Testis (tissue), 2 donors: ENCODE measurements at regions not wholly inside any gene's neighbourhood (a gene's known extent, or its start where the extent isn't known, plus 50 kb on each side); places are given as distances from the start of the nearest gene placed in this dataset.

Experiments used
- DNase-seq: peaks from one replicate; pipeline ENCODE4 v3.0.0-alpha.2; 2019
- H3K27ac ChIP-seq, 2 donors: fragments of 200-600 bp; sonication (generic); one replicate each; pipeline ENCODE4 v1.5.1; 2019
- H3K27me3 ChIP-seq: fragments of 200-600 bp; sonication (generic); one replicate; pipeline ENCODE4 v1.5.1; 2019
- H3K36me3 ChIP-seq: fragments of 200-600 bp; sonication (generic); one replicate; pipeline ENCODE4 v1.5.1; 2017; ENCODE audit warnings: low read depth; ENCODE audit errors: missing control alignments
- H3K4me1 ChIP-seq: fragments of 200-600 bp; sonication (generic); one replicate; pipeline ENCODE4 v1.5.1; 2019
- H3K4me3 ChIP-seq, 2 donors: fragments of 200-600 bp; sonication (generic); one replicate each; pipeline ENCODE4 v1.5.1; 2017 to 2019
- H3K9me3 ChIP-seq: fragments of 200-600 bp; sonication (generic); one replicate; pipeline ENCODE4 v1.5.1; 2017
- CTCF ChIP-seq, 3 experiments: fragments of 450-650 bp in 2 of 3; fragments of 200-600 bp in 1 of 3; sonication (generic) in 1 of 3; IDR thresholded peaks; one replicate each; pipeline ENCODE4 v1.5.1; 2016 to 2019; ENCODE audit warnings: antibody characterized with exemption in 3 of 3, mild to moderate bottlenecking in 2 of 3, moderate library complexity in 1 of 3
- POLR2A ChIP-seq: fragments of 450-650 bp; IDR thresholded peaks from one replicate; pipeline ENCODE4 v1.6.1; 2017; ENCODE audit warnings: antibody characterized with exemption, mild to moderate bottlenecking, moderate library complexity
- WGBS, 2 donors: methylation state at CpG; one replicate each; pipeline ENCODE4 v1.1.5; 2018; 5-methylcytosine and 5-hydroxymethylcytosine counted together
- intact Hi-C: fragments of 100-400 bp; cut with DNase I; formaldehyde crosslinking; loops from one replicate; pipeline ENCODE4 v1.15.1; 2023; ENCODE audit warnings: low total_unique reads

- no peak overlapping the region for H3K27ac ChIP-seq
- DNase-seq = no peak
- intact Hi-C loops = no loop called here
- H3K4me3 ChIP-seq = no peak overlapping the region
- no peaks in the 10 kb centered on the region for H3K36me3 ChIP-seq
- 44 to 48% methylated on average over 4 to 9 of the region's 9 CpGs for WGBS, 2 donors
- no peaks in the 10 kb centered on the region for H3K9me3 ChIP-seq
- no peaks in the 10 kb centered on the region for H3K27me3 ChIP-seq
- TF ChIP-seq CTCF (IDR thresholded peaks at IDR 0.05) (no peak), POLR2A (no peak)
- H3K4me1 ChIP-seq = no peaks in the 10 kb centered on the region
These were observed 154.1 kb upstream of the USP9Y start for GRCh38 chrY:12546746-12547420.

- TF ChIP-seq POLR2A (no peak), CTCF (IDR thresholded peaks at IDR 0.05) (no peak)
- Histone ChIP-seq H3K36me3 (no peaks in the 10 kb centered on the region), H3K27me3 (no peaks in the 10 kb centered on the region), H3K27ac (no peak overlapping the region), H3K9me3 (no peaks in the 10 kb centered on the region), H3K4me1 (no peaks in the 10 kb centered on the region), H3K4me3 (no peak overlapping the region)
- DNase-seq = no peak
- WGBS, 2 donors = 50 to 75% methylated on average over 2 to 4 of the region's 4 CpGs
- intact Hi-C loops = no loop called here
These were observed 148.4 kb upstream of the USP9Y start for GRCh38 chrY:12552471-12553283.

- TF ChIP-seq CTCF (IDR thresholded peaks at IDR 0.05) = no peak
- TF ChIP-seq POLR2A = no peak
- no peak overlapping the region for H3K4me3 ChIP-seq
- no peaks in the 10 kb centered on the region for H3K36me3 ChIP-seq
- H3K9me3 ChIP-seq = no peaks in the 10 kb centered on the region
- whole genome bisulfite sequencing, 2 donors = 40 to 60% methylated on average over 1 of the region's 1 CpG
- H3K4me1 ChIP-seq = no peaks in the 10 kb centered on the region
- no peak for DNase-seq
- intact Hi-C loops = no loop called here
- H3K27ac ChIP-seq = no peak overlapping the region
- no peaks in the 10 kb centered on the region for H3K27me3 ChIP-seq
These were observed 147.1 kb upstream of the USP9Y start for GRCh38 chrY:12553909-12554308.

GRCh38 chrY:12555005-12555404 is 146.0 kb upstream of the USP9Y start:
- Histone ChIP-seq H3K4me3 (no peak overlapping the region), H3K27me3 (no peaks in the 10 kb centered on the region), H3K9me3 (no peaks in the 10 kb centered on the region), H3K36me3 (no peaks in the 10 kb centered on the region), H3K4me1 (no peaks in the 10 kb centered on the region), H3K27ac (no peak overlapping the region)
- intact Hi-C loops = no loop called here
- 30 to 38% methylated on average over 1 of the region's 1 CpG for WGBS, 2 donors
- no peak for TF ChIP-seq CTCF (IDR thresholded peaks at IDR 0.05)
- no peak for TF ChIP-seq POLR2A
- DNase-seq = no peak
